Neural progenitor cell (in vitro differentiated cells): ENCODE measurements at regions not wholly inside any gene's neighbourhood (a gene's known extent, or its start where the extent isn't known, plus 50 kb on each side); places are given as distances from the start of the nearest gene placed in this dataset.

Source experiments
- EZH2 ChIP-seq: fragments of 200-600 bp; sonication (generic); IDR thresholded peaks from 2 replicates; pipeline ENCODE4 v1.6.1; 2017; ENCODE audit warnings: antibody characterized with exemption, mild to moderate bottlenecking, moderate library complexity
- EZH2phosphoT487 ChIP-seq: fragments of 200-600 bp; sonication (generic); IDR thresholded peaks from 2 replicates; pipeline ENCODE4 v1.6.1; 2017; ENCODE audit warnings: antibody characterized with exemption
- TF ChIP-seq, protein P1 (sequence below): fragments of 200-600 bp; sonication (generic); IDR thresholded peaks from 2 replicates; pipeline ENCODE4 v1.5.1; 2017; ENCODE audit warnings: antibody characterized with exemption, mild to moderate bottlenecking

- TF ChIP-seq, protein P1, sequence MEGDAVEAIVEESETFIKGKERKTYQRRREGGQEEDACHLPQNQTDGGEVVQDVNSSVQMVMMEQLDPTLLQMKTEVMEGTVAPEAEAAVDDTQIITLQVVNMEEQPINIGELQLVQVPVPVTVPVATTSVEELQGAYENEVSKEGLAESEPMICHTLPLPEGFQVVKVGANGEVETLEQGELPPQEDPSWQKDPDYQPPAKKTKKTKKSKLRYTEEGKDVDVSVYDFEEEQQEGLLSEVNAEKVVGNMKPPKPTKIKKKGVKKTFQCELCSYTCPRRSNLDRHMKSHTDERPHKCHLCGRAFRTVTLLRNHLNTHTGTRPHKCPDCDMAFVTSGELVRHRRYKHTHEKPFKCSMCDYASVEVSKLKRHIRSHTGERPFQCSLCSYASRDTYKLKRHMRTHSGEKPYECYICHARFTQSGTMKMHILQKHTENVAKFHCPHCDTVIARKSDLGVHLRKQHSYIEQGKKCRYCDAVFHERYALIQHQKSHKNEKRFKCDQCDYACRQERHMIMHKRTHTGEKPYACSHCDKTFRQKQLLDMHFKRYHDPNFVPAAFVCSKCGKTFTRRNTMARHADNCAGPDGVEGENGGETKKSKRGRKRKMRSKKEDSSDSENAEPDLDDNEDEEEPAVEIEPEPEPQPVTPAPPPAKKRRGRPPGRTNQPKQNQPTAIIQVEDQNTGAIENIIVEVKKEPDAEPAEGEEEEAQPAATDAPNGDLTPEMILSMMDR, result no peak
- TF ChIP-seq EZH2phosphoT487 (no peak), EZH2 (no peak)
These were observed 89.7 kb upstream of the CNTNAP5 start for GRCh38 chr2:123935405-123935804.
